LoVo (cell line): ENCODE measurements at regions not wholly inside any gene's neighbourhood (a gene's known extent, or its start where the extent isn't known, plus 50 kb on each side); places are given as distances from the start of the nearest gene placed in this dataset.

Experiments used
- DNase-seq: peaks from one replicate; pipeline ENCODE4 v3.0.0-alpha.2; 2016; ENCODE audit warnings: low spot score

- no peak for DNase-seq
These were observed 187.6 kb downstream of the RHOU start for GRCh38 chr1:228922722-228923376.

DNA sequence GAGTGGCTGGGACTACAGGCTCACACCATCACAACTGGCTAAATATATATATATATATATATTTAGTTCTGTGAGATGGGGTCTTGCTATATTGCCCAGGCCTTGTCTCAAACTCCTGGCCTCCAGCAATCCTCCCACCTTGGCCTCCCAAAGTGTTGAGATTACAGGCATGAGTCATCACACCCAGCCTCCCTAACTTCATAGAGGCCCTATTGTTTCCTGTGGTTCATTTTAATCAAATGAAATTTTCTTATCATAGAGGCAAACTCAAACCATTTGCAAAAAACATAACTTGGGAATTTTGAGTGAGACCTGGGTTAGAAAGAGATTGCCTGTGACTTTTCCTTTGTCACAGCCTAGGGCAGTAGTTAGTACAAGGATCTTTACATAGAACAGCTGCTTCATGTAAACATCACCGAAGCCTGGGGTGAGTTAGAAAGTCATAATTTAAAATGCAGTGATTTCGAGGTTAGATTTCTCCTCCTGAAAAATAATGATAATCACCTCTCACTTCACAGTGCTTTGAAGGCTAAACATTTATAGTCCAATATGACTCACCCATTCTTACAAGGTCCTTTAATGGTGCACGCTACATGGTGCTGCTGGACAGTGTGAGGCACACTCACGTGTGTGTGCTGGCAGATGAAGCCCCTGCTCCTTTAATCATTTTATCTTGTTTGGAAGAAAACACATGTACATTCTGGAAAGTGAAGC is 188.9 kb downstream of the RHOU start:
- DNase-seq, result no peak

DNA sequence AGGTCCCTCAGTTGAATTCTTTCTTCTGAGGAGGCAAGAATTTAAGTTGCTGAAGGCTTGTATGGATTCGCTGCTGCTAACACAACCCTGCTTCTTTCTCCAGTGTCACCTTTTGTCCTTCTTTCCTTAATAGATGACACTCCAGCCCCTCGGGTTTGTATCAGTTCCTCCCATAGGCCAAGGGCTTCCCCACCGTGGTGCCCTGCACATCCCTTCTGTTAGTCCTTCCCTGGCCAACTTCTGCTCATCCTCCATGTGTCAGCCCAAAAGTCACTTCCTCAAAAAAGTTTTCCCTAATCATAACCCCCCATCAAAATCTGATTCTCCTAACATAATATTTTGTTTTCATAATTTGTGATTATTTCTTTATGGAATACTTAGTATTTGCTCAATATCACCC is 190.4 kb downstream of the RHOU start:
- no peak for DNase-seq

DNA sequence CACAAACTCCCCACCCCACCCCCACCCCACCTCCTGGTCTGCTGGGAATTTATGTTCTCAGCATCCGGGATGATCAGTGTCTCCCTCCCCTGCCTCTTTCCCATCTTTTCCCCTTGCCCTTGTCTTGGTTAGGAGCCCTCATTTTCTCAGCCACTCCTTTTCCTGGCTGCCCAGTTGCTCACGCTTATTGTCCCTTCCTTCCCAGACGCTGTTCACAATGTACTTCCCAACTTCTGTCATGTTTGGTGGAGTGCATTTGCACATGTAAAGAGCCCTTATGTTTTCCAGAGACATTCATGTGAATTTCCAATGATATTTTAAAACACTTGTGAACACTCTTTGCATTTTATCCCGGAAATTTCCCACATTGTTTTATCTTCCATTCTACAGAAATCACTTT is 192.1 kb downstream of the RHOU start:
- DNase-seq, result no peak

GRCh38 chr1:228927946-228928898 is 192.9 kb downstream of the RHOU start:
- DNase-seq, result no peak

GRCh38 chr1:228929476-228930027 is 194.3 kb downstream of the RHOU start:
- no peak for DNase-seq

- peak; percentile 21 for DNase-seq
These were observed 195.2 kb downstream of the RHOU start for GRCh38 chr1:228930479-228930957.

DNA sequence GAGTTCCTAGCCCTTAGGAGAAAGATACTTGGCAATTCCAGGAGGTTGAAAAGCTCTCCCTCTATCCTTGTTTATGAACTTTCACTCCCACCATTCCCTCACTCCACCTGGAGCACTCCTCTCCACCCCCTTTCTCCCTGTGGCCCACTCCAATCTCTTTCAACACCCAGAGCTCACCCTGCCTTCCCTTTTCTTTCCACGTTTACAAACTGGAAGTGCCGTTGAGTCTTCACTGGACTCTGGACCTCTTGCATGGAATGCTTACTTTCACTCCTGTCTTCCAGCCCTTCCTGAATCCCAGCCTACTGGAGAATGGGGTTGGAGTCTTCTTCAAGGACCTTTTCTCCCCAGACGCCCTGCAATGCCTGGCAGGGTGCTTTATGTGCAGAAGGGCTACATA is 198.5 kb downstream of the RHOU start:
- DNase-seq, result no peak

DNA sequence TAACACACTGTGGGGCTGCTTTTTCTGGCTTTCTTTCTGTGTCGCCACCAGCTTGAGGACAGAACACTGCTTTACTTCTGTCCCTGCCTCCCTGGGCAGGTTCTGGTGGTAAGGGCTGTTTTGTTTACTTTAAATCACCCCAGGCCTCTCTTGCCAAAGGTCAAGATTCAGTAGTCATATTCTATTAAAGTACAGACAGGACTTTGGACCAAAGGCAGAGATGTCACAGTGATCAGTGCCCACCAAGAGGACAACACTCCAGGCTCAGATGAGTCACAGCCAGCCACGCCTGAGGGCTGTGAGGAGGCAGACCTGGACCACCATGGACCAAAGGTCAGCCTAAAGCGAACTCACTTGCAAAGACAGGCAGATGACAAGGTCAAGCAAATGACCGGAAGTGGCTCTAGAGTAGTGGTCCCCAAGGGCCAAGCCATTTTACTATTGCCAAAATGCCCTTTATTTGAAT is 200.0 kb downstream of the RHOU start:
- DNase-seq, result peak; percentile 65

GRCh38 chr1:228935855-228936727 is 200.8 kb downstream of the RHOU start:
- DNase-seq, result peak; percentile 36

DNA sequence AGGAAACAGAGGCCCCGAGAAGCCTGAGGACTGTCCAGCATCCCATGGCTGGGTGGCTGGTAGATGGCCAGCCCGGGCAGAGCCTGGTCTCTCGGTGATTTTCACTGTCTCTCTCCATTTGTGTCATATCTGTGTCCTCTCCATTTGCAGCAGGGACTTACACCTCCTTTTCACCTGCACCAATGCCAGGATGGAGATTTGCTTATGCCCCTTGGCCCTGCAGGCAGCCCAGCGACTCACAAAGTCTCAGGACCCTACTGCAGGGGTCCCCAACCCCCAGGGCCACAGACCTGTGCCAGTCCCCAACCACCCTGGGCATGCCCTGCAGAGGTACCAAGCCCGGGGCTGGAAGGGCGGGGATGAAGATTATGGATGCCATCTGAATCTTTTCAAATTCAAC is 201.6 kb downstream of the RHOU start:
- no peak for DNase-seq

GRCh38 chr1:228937351-228937750 is 202.1 kb downstream of the RHOU start:
- DNase-seq, result no peak

- no peak for DNase-seq
These were observed 202.7 kb downstream of the RHOU start for GRCh38 chr1:228937851-228938536.

- no peak for DNase-seq
These were observed 203.2 kb downstream of the RHOU start for GRCh38 chr1:228938537-228938901.

GRCh38 chr1:228939001-228939691 is 203.9 kb downstream of the RHOU start:
- no peak for DNase-seq

- no peak for DNase-seq
These were observed 204.7 kb downstream of the RHOU start for GRCh38 chr1:228939881-228940392.

DNA sequence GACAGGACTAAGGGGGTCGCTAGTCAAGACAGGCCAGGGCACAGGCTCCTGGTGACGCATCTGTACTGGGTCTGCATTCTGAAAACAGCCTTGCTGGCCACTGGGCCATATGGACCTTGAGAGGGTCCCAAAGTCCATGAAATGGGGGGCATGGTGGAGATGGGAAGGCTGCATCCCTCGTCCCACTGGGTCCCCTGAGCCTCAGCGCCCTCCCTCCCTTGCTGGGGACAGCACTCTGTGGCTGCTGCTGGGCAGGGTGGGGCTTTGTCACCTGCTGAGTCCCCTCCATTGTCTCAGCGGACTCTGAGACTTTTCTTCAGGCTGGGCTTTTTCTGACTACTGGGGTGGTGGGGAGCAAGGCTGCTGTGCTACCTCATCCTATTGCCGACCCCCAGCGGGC is 205.2 kb downstream of the RHOU start:
- DNase-seq, result no peak

DNA sequence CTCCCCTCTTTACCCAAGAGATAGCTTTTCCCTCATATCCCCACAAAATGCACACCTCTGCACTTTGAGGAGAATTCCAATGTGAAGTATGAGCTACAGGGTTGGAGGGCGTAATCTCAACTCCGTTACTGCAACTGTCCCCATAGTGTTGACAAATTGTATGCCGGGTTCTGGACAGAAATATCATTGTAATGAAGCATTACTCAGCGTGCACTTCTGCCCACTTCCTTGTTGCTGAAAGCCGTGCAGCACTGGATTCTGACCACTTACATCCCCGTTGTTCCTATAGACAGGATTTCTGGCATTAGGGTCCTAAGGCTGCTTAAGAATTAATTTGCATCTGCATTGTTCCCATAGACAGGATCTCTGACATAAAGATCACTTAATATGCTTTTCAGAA is 205.6 kb downstream of the RHOU start:
- DNase-seq, result no peak

GRCh38 chr1:228941666-228942065 is 206.4 kb downstream of the RHOU start:
- no peak for DNase-seq

DNA sequence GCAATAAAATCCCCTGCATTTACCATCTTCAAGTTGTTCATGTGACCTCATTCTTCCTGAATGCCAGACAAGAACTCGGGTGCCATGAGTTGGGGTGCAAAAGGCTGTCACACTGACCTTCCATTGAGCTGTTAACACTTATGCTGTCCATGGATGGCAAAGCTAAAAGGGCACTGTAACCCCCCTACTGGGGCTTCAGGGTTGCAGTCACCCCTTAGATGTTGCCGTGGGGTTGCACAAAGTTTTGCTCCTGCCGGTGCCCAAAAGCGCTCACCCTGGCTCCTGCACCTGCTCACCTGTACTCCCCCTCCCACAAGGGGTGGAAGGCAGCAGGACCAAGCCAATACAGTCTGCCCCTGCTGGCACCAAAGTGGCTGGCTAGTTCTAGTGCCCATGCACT is 208.2 kb downstream of the RHOU start:
- no peak for DNase-seq
